ENCODE measurements at regions not wholly inside any gene's neighbourhood (a gene's known extent, or its start where the extent isn't known, plus 50 kb on each side); places are given as distances from the start of the nearest gene placed in this dataset.

DNA sequence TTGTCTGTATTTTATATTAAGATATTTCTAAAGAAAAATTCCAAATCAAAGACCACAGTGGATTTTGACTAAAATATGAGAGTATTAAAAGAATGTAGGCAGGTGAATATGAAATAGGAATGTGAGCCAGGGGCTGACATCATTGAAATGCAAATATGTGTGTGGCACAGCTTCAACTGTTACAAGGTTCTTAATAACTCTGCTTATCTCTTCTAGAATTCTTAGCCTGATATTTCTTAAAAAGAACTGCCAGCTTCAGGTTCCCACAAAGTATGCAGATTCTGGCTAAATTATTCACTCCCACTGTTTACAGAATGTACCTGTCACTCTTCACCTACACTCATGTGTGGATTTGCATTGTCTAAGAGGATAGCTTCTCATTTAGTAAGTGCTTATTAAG lies 274.4 kb downstream of the DIRAS2 start:
- DNase-seq (no peak), ATAC-seq (peak in 1 of 2 donors; percentile 51)
- intact Hi-C loops (cut with DNase I) = no loop called here

DNA sequence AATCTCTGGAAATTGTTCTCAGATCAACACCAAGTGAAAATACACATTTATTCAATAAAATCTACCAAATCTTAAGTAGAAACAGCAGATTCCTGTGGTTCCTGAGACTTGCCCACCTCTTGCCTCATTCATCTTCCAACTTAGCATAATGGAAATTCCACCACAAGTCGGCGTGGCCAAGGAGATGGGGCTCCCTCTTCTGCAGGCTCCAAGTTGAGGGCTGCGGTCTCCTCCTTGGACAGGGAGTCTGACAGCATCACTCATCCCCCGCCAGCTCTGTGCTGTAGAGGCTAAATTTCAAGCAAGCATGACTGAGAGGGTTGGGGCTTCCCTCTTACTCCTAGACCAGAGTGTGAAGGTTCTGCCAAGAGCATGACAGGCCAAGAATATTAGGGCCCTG lies 273.7 kb downstream of the DIRAS2 start:
- ATAC-seq (no peak), DNase-seq (no peak)
- intact Hi-C loops (cut with DNase I) = no loop called here

GRCh38 chr9:90379771-90380170 lies 262.9 kb downstream of the DIRAS2 start:
- ATAC-seq = no peak
- intact Hi-C loops (cut with DNase I) = no loop called here
- no peak for DNase-seq

GRCh38 chr9:90385146-90385545 lies 257.5 kb downstream of the DIRAS2 start:
- intact Hi-C loops (cut with DNase I) = no loop called here
- ATAC-seq = no peak
- DNase-seq = no peak

DNA sequence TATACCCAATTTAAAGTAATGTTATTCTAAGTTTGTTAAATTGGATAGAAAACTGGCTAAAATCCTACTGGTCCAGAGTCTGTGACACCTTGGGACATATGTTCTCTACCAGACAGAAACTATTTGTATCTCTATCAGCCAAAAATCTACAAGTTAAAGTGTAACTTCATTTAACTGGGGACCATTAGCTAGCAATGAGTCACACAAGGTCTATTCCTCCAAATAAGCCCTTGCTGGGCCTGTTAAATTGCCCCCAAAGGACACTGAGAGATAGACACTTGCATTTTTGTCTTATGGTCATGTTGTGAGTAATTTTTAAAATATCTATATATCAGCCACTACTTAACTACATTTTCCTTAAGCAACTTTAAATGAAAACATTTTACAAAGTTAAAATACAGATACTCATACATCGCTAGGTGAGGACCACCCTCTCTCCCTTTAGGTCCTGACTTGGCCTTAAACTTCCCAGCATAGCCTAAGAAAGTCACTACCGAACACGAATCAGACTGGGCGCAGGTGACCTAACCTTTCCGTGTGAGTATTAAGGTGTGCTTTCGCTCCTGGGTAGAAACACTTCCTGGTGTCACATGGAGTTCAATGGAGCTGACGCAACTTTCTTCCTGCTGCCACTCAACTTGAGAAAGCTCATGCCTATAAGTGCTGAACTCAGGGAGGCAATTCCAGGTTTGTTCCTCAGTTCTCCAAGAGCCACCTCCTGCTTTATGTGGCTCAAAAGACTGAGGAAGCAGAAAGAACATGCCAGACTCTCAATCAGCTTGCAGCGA lies 249.1 kb downstream of the DIRAS2 start:
- no peak for ATAC-seq
- intact Hi-C loops (cut with DNase I) = no loop called here
- no peak for DNase-seq

- ATAC-seq (no peak), DNase-seq (no peak)
- intact Hi-C loops (cut with DNase I) = no loop called here
Observed at GRCh38 chr9:90394871-90395270, 247.8 kb downstream of the DIRAS2 start.

- DNase-seq (no peak), ATAC-seq (no peak)
- intact Hi-C loops (cut with DNase I) = no loop called here
Observed at GRCh38 chr9:90400091-90400490, 242.5 kb downstream of the DIRAS2 start.

DNA sequence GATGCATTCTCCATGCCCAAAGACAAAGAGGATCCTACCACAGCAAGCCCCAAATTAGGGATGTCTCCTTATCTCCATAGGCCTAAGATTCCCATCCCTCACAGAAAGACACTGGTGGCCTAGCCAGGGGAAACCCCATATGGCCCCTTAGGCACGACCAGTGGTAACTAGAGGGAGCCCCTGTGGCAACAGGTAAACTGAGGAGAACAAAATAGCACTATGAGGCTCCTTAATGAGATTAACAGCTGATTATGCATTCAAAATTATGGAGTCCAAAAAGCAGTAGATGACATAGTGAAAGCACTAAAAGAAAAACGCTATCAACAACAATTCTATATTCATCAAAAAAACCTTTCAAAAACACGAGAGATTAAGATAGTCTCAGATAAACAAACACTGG lies 234.0 kb downstream of the DIRAS2 start:
- intact Hi-C loops (cut with DNase I) = no loop called here
- ATAC-seq = no peak
- no peak for DNase-seq

GRCh38 chr9:90419221-90419851 lies 223.3 kb downstream of the DIRAS2 start:
- DNase-seq (no peak), ATAC-seq (no peak)
- intact Hi-C loops (cut with DNase I) = no loop called here

DNA sequence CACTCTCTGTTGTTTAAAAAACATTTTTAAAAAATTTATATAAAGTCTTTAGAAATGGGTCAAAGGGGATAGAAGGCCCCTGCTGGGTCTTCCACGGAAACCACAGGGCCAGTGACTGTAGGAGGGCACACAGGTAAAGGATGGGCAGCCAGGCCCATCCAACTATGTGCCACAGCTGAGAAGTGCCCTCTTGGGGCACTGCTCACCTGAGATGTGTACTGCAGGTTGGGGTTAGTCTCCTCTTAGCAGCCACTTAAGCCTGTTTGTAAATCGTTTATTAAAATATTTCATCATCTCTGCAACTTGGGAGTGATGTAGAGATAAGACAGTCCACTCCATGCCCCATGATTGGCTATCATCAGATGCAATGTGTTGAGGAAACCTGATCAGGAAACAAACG lies 222.4 kb downstream of the DIRAS2 start:
- intact Hi-C loops (cut with DNase I) = no loop called here
- DNase-seq = no peak
- ATAC-seq = no peak

DNA sequence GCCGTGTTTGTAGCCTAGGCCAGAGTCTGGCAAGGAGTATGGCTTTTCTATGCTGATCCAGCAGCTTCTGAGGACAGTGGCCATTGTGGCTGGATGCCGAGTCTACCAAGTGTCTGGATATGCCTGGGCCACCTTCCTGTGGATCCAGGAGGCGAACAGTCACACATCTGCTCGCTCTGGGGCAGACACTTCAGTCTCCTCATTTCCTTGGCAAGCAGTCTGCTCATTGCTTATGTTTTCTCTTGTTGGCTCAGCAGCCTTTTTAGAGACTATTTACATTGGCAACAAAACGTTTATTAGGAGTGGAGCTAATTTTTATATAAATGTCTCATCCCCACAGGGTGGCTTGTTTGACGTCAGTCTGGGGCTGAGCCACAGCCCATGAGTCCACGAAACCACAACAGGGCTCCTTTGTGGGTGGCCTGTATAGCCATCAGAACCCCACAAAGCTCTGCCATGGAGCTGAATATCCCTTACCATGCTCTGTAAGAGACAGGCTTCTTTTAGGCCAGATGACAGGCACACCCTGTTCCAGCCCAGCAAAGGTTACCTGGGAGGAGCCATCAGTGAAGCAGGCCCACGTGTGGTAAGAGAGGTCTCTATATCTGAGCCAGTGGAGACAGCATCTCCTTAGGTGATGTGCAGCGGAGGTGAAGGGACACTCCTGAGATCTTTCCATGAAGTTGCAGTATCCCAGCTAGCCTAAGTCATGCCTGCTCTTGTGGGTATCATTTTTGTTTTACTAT lies 221.7 kb downstream of the DIRAS2 start:
- DNase-seq (no peak), ATAC-seq (no peak)

DNA sequence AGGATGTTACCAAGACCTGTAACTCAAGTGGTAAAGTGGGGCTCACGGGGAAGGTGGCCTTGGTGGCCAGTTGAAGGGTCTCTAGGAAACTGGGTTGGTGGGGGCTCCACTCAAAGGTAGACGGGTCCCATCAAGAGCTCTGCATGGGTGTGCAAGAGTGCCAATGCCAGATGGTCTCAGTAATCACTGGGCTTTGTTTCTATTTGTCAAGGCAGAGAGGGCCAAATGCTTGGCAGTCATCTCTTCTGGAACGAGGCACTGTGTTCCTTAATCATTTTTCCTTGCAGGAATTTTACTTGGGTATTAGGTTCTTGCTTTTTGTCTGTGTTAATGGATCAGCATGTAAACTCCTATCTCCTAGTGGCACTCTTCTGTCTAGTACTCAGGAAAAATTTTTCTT lies 220.8 kb downstream of the DIRAS2 start:
- DNase-seq = no peak
- no peak for ATAC-seq
- intact Hi-C loops (cut with DNase I) = no loop called here

More for the DNA sequence above, 221.7 kb downstream of the DIRAS2 start:
- intact Hi-C loops (cut with DNase I) = no loop called here

GRCh38 chr9:90423661-90424193 lies 218.9 kb downstream of the DIRAS2 start:
- intact Hi-C loops (cut with DNase I) = no loop called here
- peak in 1 of 2 donors; percentile 48 for ATAC-seq

GRCh38 chr9:90428517-90428916 lies 214.1 kb downstream of the DIRAS2 start:
- no peak for DNase-seq
- intact Hi-C loops (cut with DNase I) = no loop called here
- ATAC-seq = no peak

More at GRCh38 chr9:90423661-90424193, 218.9 kb downstream of the DIRAS2 start:
- DNase-seq = no peak

- DNase-seq = no peak
- ATAC-seq = peak in 1 of 2 donors; percentile 31
- intact Hi-C loops (cut with DNase I) = no loop called here
Observed at GRCh38 chr9:90432951-90433350, 209.7 kb downstream of the DIRAS2 start.

DNA sequence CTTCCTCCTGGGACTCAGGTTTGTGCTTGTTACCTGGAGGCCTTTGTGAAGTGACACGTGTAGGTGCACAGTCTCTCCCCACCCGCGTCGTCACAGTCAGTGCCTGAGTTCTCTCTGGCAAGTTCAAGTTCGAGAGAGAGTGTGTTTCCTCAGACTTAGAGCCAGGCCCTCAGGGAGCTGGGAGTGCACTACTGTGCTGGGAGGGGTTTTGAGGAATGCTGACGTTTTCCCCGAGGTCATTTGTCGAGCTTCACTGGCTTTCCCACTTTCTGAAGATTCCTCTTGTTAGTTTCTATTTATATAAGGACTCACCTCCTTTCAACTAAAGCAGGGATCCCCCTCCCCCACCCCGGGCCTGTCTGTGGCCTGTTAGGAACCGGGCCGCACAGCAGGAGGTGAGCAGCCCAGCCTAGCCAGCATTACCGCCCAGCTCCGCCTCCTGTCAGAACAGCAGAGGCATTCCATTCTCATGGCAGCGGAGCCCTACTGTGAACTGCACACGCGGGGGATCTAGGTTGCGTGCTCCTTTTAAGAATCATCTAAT lies 209.2 kb downstream of the DIRAS2 start:
- ATAC-seq (peak in 1 of 2 donors; percentile 91), DNase-seq (no peak)
- intact Hi-C loops (cut with DNase I) = no loop called here

- intact Hi-C loops (cut with DNase I) = no loop called here
- DNase-seq (no peak), ATAC-seq (no peak)
Observed at GRCh38 chr9:90441814-90442213, 200.8 kb downstream of the DIRAS2 start.

DNA sequence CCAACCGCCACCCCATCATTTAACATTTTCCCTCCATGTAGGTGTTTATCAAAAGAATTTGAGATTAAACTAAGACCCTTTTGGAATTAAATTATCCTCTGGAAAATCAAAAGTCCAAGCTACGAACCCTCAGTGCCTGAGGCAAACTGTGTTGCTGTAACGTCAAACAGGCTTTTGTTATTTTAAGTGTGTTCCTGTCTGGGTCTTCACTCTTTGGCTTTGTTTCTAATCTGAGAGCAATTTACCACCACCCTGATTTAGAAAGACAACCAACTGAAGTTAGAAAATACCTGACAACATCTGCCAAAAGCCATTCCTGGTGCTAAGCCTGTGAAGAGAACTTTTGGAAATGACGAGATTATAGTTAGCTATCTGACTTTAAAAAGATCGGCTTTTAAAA lies 199.9 kb downstream of the DIRAS2 start:
- ATAC-seq (no peak), DNase-seq (no peak)
- intact Hi-C loops (cut with DNase I) = no loop called here

DNA sequence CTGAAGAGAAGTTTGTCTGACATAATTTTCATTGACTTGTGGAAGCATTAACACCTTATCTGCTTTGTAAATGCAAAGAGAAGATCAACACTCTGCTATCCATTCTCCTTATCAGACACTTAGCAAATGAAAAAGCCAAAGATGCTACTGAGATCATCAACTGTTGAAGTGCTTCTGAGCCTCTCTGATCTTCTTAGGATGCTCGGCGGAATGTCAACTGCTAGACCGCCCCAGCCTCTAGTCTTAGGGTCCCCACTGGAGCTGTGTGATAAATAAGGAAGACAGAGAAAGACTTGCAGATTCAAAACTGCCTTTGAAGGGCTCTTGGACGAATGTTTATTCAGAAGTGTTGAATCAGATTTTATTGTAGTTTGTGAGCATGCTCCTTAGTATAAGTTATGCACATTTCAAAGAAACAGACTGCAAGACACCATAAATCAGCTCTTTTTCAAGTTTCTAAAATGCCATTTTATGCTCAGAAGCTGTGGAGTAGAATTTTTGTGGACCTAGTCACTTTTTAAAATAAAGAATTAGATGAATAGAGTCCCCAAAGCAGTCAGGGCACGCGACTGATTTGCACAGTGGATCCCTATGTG lies 197.9 kb downstream of the DIRAS2 start:
- intact Hi-C loops (cut with DNase I) = no loop called here

More for the DNA sequence above, 197.9 kb downstream of the DIRAS2 start:
- ATAC-seq (no peak), DNase-seq (no peak)
